T-cell (primary cell): ENCODE measurements at regions not wholly inside any gene's neighbourhood (a gene's known extent, or its start where the extent isn't known, plus 50 kb on each side); places are given as distances from the start of the nearest gene placed in this dataset.

Experiments used
- ATAC-seq, 4 experiments: fragments of 200-7000 bp in 3 of 4; fragments of 150-1000 bp in 1 of 4; cut with Tn5 transposase; replicated peaks in 1 of 4; 1 replicate in 3 of 4; 2 replicates in 1 of 4; pipeline ENCODE4 v1.10.0; 2021; ENCODE audit warnings: moderate library complexity in 3 of 4, mild to moderate bottlenecking in 2 of 4, moderate number of reproducible peaks in 1 of 4
- CTCF ChIA-PET, 2 donors: fragments of 300-600 bp; sonication (Branson Sonifier 250); formaldehyde crosslinking; loops; one replicate each; lab custom pipeline; 2022; ENCODE audit warnings: antibody characterized with exemption in 2 of 2; lab: Charles Lee
- POLR2A ChIA-PET, 2 donors: fragments of 300-600 bp; sonication (Branson Sonifier 250); formaldehyde crosslinking; loops; one replicate each; lab custom pipeline; 2022; ENCODE audit warnings: antibody characterized with exemption in 2 of 2; lab: Charles Lee
- DNase-seq, 35 experiments: peaks; one replicate each; pipeline versions ENCODE4 v3.0.0 to v3.0.0-alpha.2; 2013 to 2023
- H3K27ac ChIP-seq: one replicate; pipeline ENCODE4 v1.5.1; 2013; ENCODE audit warnings: low read length
- H3K27me3 ChIP-seq, 2 experiments: replicated peaks in 1 of 2; 1 replicate in 1 of 2; 2 replicates in 1 of 2; pipeline versions ENCODE4 v1.6.1 to v1.7.0; 2013; ENCODE audit warnings: low read length in 1 of 2, mixed read lengths in 1 of 2; ENCODE audit not compliant: control insufficient read depth in 2 of 2, insufficient read depth in 2 of 2; ENCODE audit errors: extremely low read depth in 1 of 2
- H3K36me3 ChIP-seq, 2 donors: 1 replicate in 1 of 2; 2 replicates in 1 of 2; pipeline versions ENCODE4 v1.6.1 to v1.7.0; 2013; ENCODE audit warnings: low read length in 1 of 2; ENCODE audit not compliant: control insufficient read depth in 2 of 2, insufficient read depth in 1 of 2; ENCODE audit errors: extremely low read depth in 1 of 2
- H3K4me1 ChIP-seq, 2 experiments: 1 replicate in 1 of 2; 2 replicates in 1 of 2; pipeline versions ENCODE4 v1.6.1 to v1.7.0; 2013; ENCODE audit warnings: low read length in 2 of 2, mixed read lengths in 1 of 2; ENCODE audit not compliant: insufficient read depth in 2 of 2, control insufficient read depth in 1 of 2; ENCODE audit errors: extremely low read depth in 1 of 2
- H3K4me3 ChIP-seq, 2 donors: 1 replicate in 1 of 2; 2 replicates in 1 of 2; pipeline versions ENCODE4 v1.5.1 to v1.7.0; 2013; ENCODE audit warnings: mild to moderate bottlenecking in 2 of 2, low read length in 1 of 2, moderate library complexity in 1 of 2; ENCODE audit not compliant: control insufficient read depth in 1 of 2; ENCODE audit errors: extremely low read depth in 1 of 2
- H3K9me3 ChIP-seq: 2 replicates; pipeline ENCODE4 v1.7.0; 2013
- H3K27ac Mint-ChIP-seq, 2 donors: one replicate each; pipeline ENCODE4 v1.8.0; 2020 to 2021; ENCODE audit warnings: mild to moderate bottlenecking in 2 of 2, mixed read lengths in 2 of 2
- H3K27me3 Mint-ChIP-seq, 2 donors: one replicate each; pipeline ENCODE4 v1.8.0; 2021 to 2022; ENCODE audit warnings: mixed read lengths in 2 of 2
- H3K36me3 Mint-ChIP-seq: one replicate; pipeline ENCODE4 v1.8.0; 2021; ENCODE audit warnings: mixed read lengths
- H3K4me1 Mint-ChIP-seq, 3 donors: one replicate each; pipeline ENCODE4 v1.8.0; 2020 to 2022; ENCODE audit warnings: mixed read lengths in 3 of 3, mild to moderate bottlenecking in 1 of 3
- H3K4me3 Mint-ChIP-seq, 3 donors: one replicate each; pipeline ENCODE4 v1.8.0; 2020 to 2022; ENCODE audit warnings: mild to moderate bottlenecking in 3 of 3, mixed read lengths in 3 of 3, moderate library complexity in 3 of 3
- H3K9me3 Mint-ChIP-seq, 3 donors: one replicate each; pipeline ENCODE4 v1.8.0; 2020 to 2022; ENCODE audit warnings: mixed read lengths in 3 of 3
- WGBS: methylation state at CpG from one replicate; pipeline ENCODE4 v1.1.5; 2013; ENCODE audit warnings: missing lambda C conversion rate; ENCODE audit not compliant: insufficient coverage; 5-methylcytosine and 5-hydroxymethylcytosine counted together

GRCh38 chr20:22324505-22324904 lies 259.9 kb downstream of the FOXA2 start:
- H3K36me3 Mint-ChIP-seq = no peaks in the 10 kb centered on the region
- H3K36me3 ChIP-seq = no peaks in the 10 kb centered on the region
- peaks cover 0 to 2% of the 10 kb centered on the region in 2 experiments for H3K27me3 ChIP-seq
- no peak overlapping the region for H3K27ac Mint-ChIP-seq
- no CpG with 5 or more reads among the region's 2 CpGs for WGBS
- H3K9me3 Mint-ChIP-seq = peaks cover 0 to 1% (median 0%) of the 10 kb centered on the region in 3 donors
- H3K27ac ChIP-seq = no peak overlapping the region
- H3K4me3 Mint-ChIP-seq = no peak overlapping the region
- H3K27me3 Mint-ChIP-seq = no peaks in the 10 kb centered on the region
- H3K4me1 ChIP-seq = no peaks in the 10 kb centered on the region
- POLR2A ChIA-PET = no interaction called here
- H3K4me1 Mint-ChIP-seq = no peaks in the 10 kb centered on the region
- no peaks in the 10 kb centered on the region for H3K9me3 ChIP-seq
- no peak overlapping the region for H3K4me3 ChIP-seq
- CTCF ChIA-PET = no interaction called here
- ATAC-seq (no peak), DNase-seq (no peak)

GRCh38 chr20:22322513-22322912 lies 261.9 kb downstream of the FOXA2 start:
- Histone ChIP-seq H3K36me3 (no peaks in the 10 kb centered on the region), H3K27me3 (peaks cover 0 to 2% of the 10 kb centered on the region in 2 experiments), H3K4me3 (no peak overlapping the region), H3K27ac (no peak overlapping the region), H3K4me1 (no peaks in the 10 kb centered on the region), H3K9me3 (no peaks in the 10 kb centered on the region)
- Mint-ChIP-seq H3K27ac (no peak overlapping the region), H3K4me1 (no peaks in the 10 kb centered on the region), H3K9me3 (peaks cover 0 to 1% (median 0%) of the 10 kb centered on the region in 3 donors), H3K27me3 (no peaks in the 10 kb centered on the region), H3K36me3 (no peaks in the 10 kb centered on the region), H3K4me3 (no peak overlapping the region)
- ATAC-seq (no peak), DNase-seq (no peak)
- CTCF ChIA-PET = no interaction called here
- POLR2A ChIA-PET = no interaction called here
- WGBS = no CpG with 5 or more reads among the region's 2 CpGs

- H3K4me1 ChIP-seq = no peaks in the 10 kb centered on the region
- no peaks in the 10 kb centered on the region for H3K36me3 Mint-ChIP-seq
- H3K9me3 ChIP-seq = no peaks in the 10 kb centered on the region
- peaks cover 0 to 2% of the 10 kb centered on the region in 2 experiments for H3K27me3 ChIP-seq
- DNase-seq (no peak), ATAC-seq (no peak)
- H3K4me3 ChIP-seq = no peak overlapping the region
- H3K27me3 Mint-ChIP-seq = no peaks in the 10 kb centered on the region
- H3K9me3 Mint-ChIP-seq = peaks cover 0 to 1% (median 0%) of the 10 kb centered on the region in 3 donors
- no peak overlapping the region for H3K27ac ChIP-seq
- POLR2A ChIA-PET = no interaction called here
- H3K4me1 Mint-ChIP-seq = no peaks in the 10 kb centered on the region
- no peaks in the 10 kb centered on the region for H3K36me3 ChIP-seq
- H3K27ac Mint-ChIP-seq = no peak overlapping the region
- H3K4me3 Mint-ChIP-seq = no peak overlapping the region
- WGBS = no CpG with 5 or more reads among the region's 1 CpG
- CTCF ChIA-PET = no interaction called here
These were observed 263.2 kb downstream of the FOXA2 start for GRCh38 chr20:22321191-22321590.

GRCh38 chr20:22320245-22320915 lies 264.0 kb downstream of the FOXA2 start:
- POLR2A ChIA-PET = no interaction called here
- Mint-ChIP-seq H3K27me3 (no peaks in the 10 kb centered on the region), H3K36me3 (no peaks in the 10 kb centered on the region), H3K9me3 (peaks cover 0 to 1% (median 0%) of the 10 kb centered on the region in 3 donors), H3K4me3 (no peak overlapping the region), H3K4me1 (no peaks in the 10 kb centered on the region), H3K27ac (no peak overlapping the region)
- 75% methylated on average over 1 of the region's 3 CpGs for WGBS
- Histone ChIP-seq H3K36me3 (no peaks in the 10 kb centered on the region), H3K27me3 (peaks cover 0 to 2% of the 10 kb centered on the region in 2 experiments), H3K4me3 (no peak overlapping the region), H3K4me1 (no peaks in the 10 kb centered on the region), H3K27ac (no peak overlapping the region), H3K9me3 (no peaks in the 10 kb centered on the region)
- CTCF ChIA-PET = no interaction called here
- ATAC-seq (no peak), DNase-seq (no peak)

- no peaks in the 10 kb centered on the region for H3K4me1 ChIP-seq
- POLR2A ChIA-PET = no interaction called here
- peaks cover 0 to 4% of the 10 kb centered on the region in 2 donors for H3K27me3 Mint-ChIP-seq
- no peaks in the 10 kb centered on the region for H3K36me3 ChIP-seq
- H3K4me3 ChIP-seq = no peak overlapping the region
- H3K27ac Mint-ChIP-seq = no peak overlapping the region
- CTCF ChIA-PET = no interaction called here
- no peak for DNase-seq
- H3K27me3 ChIP-seq = no peaks in the 10 kb centered on the region
- peaks cover 0 to 6% (median 1%) of the 10 kb centered on the region in 3 donors for H3K9me3 Mint-ChIP-seq
- WGBS = 23% methylated on average over 4 of the region's 5 CpGs
- no peaks in the 10 kb centered on the region for H3K9me3 ChIP-seq
- H3K4me1 Mint-ChIP-seq = no peaks in the 10 kb centered on the region
- no peak overlapping the region for H3K27ac ChIP-seq
- no peaks in the 10 kb centered on the region for H3K36me3 Mint-ChIP-seq
- no peak overlapping the region for H3K4me3 Mint-ChIP-seq
- no peak for ATAC-seq
These were observed 268.6 kb downstream of the FOXA2 start for GRCh38 chr20:22315771-22316170.

GRCh38 chr20:22315073-22315472 lies 269.3 kb downstream of the FOXA2 start:
- WGBS = no CpG with 5 or more reads among the region's 2 CpGs
- Histone ChIP-seq H3K4me3 (no peak overlapping the region), H3K9me3 (no peaks in the 10 kb centered on the region), H3K27ac (no peak overlapping the region), H3K36me3 (no peaks in the 10 kb centered on the region), H3K27me3 (no peaks in the 10 kb centered on the region), H3K4me1 (no peaks in the 10 kb centered on the region)
- no peak overlapping the region for H3K27ac Mint-ChIP-seq
- no peaks in the 10 kb centered on the region for H3K4me1 Mint-ChIP-seq
- H3K36me3 Mint-ChIP-seq = no peaks in the 10 kb centered on the region
- POLR2A ChIA-PET = no interaction called here
- H3K4me3 Mint-ChIP-seq = no peak overlapping the region
- no peak for ATAC-seq
- no peak for DNase-seq
- peaks cover 0 to 6% (median 0%) of the 10 kb centered on the region in 3 donors for H3K9me3 Mint-ChIP-seq
- peaks cover 0 to 4% of the 10 kb centered on the region in 2 donors for H3K27me3 Mint-ChIP-seq
- CTCF ChIA-PET = no interaction called here
